ENCODE measurements at regions not wholly inside any gene's neighbourhood (a gene's known extent, or its start where the extent isn't known, plus 50 kb on each side); places are given as distances from the start of the nearest gene placed in this dataset.

- WGBS (ENCODE audit: insufficient coverage, low coverage, low lambda C conversion rate, missing lambda C conversion rate) = 42% methylated on average over 2 of the region's 2 CpGs
- no peak overlapping the region for H3K4me3 ChIP-seq
- no peaks in the 10 kb centered on the region for H3K36me3 ChIP-seq
- H3K9me3 ChIP-seq = no peaks in the 10 kb centered on the region
- no peaks in the 10 kb centered on the region for H3K27me3 ChIP-seq
- no peak for DNase-seq
- no peak for ATAC-seq
- H3K4me1 ChIP-seq = no peaks in the 10 kb centered on the region
- TF ChIP-seq CTCF (IDR thresholded peaks at IDR 0.05) (no peak), POLR2A (IDR thresholded peaks at IDR 0.05) (no peak)
- intact Hi-C loops (cut with DNase I) = no loop called here
- no peak overlapping the region for H3K27ac ChIP-seq
These were observed 208.5 kb upstream of the KCNN2 start for GRCh38 chr5:114153392-114153791.

- no peaks in the 10 kb centered on the region for H3K36me3 ChIP-seq
- DNase-seq (no peak), ATAC-seq (no peak)
- H3K27ac ChIP-seq = no peak overlapping the region
- TF ChIP-seq POLR2A (IDR thresholded peaks at IDR 0.05) = no peak
- no peak for TF ChIP-seq CTCF (IDR thresholded peaks at IDR 0.05)
- WGBS (ENCODE audit: insufficient coverage, low coverage, low lambda C conversion rate, missing lambda C conversion rate) = 31% methylated on average over 1 of the region's 1 CpG
- H3K4me1 ChIP-seq = no peaks in the 10 kb centered on the region
- H3K9me3 ChIP-seq = no peaks in the 10 kb centered on the region
- no peaks in the 10 kb centered on the region for H3K27me3 ChIP-seq
- no peak overlapping the region for H3K4me3 ChIP-seq
- intact Hi-C loops (cut with DNase I) = no loop called here
These were observed 208.0 kb upstream of the KCNN2 start for GRCh38 chr5:114153833-114154232.

- no peak overlapping the region for H3K4me3 ChIP-seq
- TF ChIP-seq CTCF (IDR thresholded peaks at IDR 0.05) (no peak), POLR2A (IDR thresholded peaks at IDR 0.05) (no peak)
- intact Hi-C loops (cut with DNase I) = no loop called here
- WGBS (ENCODE audit: insufficient coverage, low coverage, low lambda C conversion rate, missing lambda C conversion rate) = 65% methylated on average over 5 of the region's 5 CpGs
- no peak for ATAC-seq
- H3K27me3 ChIP-seq = no peaks in the 10 kb centered on the region
- H3K9me3 ChIP-seq = no peaks in the 10 kb centered on the region
- H3K4me1 ChIP-seq = no peaks in the 10 kb centered on the region
- no peak overlapping the region for H3K27ac ChIP-seq
- DNase-seq = no peak
- no peaks in the 10 kb centered on the region for H3K36me3 ChIP-seq
These were observed 195.8 kb upstream of the KCNN2 start for GRCh38 chr5:114166081-114166480.

GRCh38 chr5:114174131-114174530 is 187.7 kb upstream of the KCNN2 start:
- Histone ChIP-seq H3K9me3 (no peaks in the 10 kb centered on the region), H3K4me1 (no peaks in the 10 kb centered on the region), H3K36me3 (no peaks in the 10 kb centered on the region), H3K4me3 (no peak overlapping the region), H3K27me3 (no peaks in the 10 kb centered on the region), H3K27ac (no peak overlapping the region)
- no peak for ATAC-seq
- no peak for TF ChIP-seq POLR2A (IDR thresholded peaks at IDR 0.05)
- TF ChIP-seq CTCF (IDR thresholded peaks at IDR 0.05) = no peak
- WGBS (ENCODE audit: insufficient coverage, low coverage, low lambda C conversion rate, missing lambda C conversion rate) = 36% methylated on average over 2 of the region's 2 CpGs
- DNase-seq = no peak
- intact Hi-C loops (cut with DNase I) = no loop called here

GRCh38 chr5:114174837-114175236 is 187.0 kb upstream of the KCNN2 start:
- WGBS (ENCODE audit: insufficient coverage, low coverage, low lambda C conversion rate, missing lambda C conversion rate) = 37% methylated on average over 1 of the region's 1 CpG
- Histone ChIP-seq H3K36me3 (no peaks in the 10 kb centered on the region), H3K27ac (no peak overlapping the region), H3K4me3 (no peak overlapping the region), H3K4me1 (no peaks in the 10 kb centered on the region), H3K9me3 (no peaks in the 10 kb centered on the region), H3K27me3 (no peaks in the 10 kb centered on the region)
- no peak for DNase-seq
- intact Hi-C loops (cut with DNase I) = no loop called here
- ATAC-seq = no peak
- TF ChIP-seq POLR2A (IDR thresholded peaks at IDR 0.05) (no peak), CTCF (IDR thresholded peaks at IDR 0.05) (no peak)

All from right lobe of liver (tissue), 6 donors.